ENCODE measurements at regions not wholly inside any gene's neighbourhood (a gene's known extent, or its start where the extent isn't known, plus 50 kb on each side); places are given as distances from the start of the nearest gene placed in this dataset.
"Not testable (repeated sequence)": the region's sequence is repeated elsewhere in the genome, so short reads cannot be mapped to it uniquely, and the experiment has no call there.

- no peak for DNase-seq
- no peak for TF ChIP-seq GATA1 (IDR thresholded peaks at IDR 0.05; ENCODE audit: low read depth, low read length)
- no peak for TF ChIP-seq POLR2A (IDR thresholded peaks at IDR 0.05; ENCODE audit: low read length)
Measured at GRCh38 chr2:38243186-38243880, 133.7 kb downstream of the ATL2 start.

- no peak for DNase-seq
- TF ChIP-seq POLR2A (IDR thresholded peaks at IDR 0.05; ENCODE audit: low read length), result no peak
- no peak for TF ChIP-seq GATA1 (IDR thresholded peaks at IDR 0.05; ENCODE audit: low read depth, low read length)
Measured at GRCh38 chr2:38239452-38239851, 137.6 kb downstream of the ATL2 start.

GRCh38 chr2:38238705-38239104 is 138.4 kb downstream of the ATL2 start:
- DNase-seq, result not testable (repeated sequence)

GRCh38 chr2:38237311-38237710 is 139.8 kb downstream of the ATL2 start:
- no peak for TF ChIP-seq POLR2A (IDR thresholded peaks at IDR 0.05; ENCODE audit: low read length)
- TF ChIP-seq GATA1 (IDR thresholded peaks at IDR 0.05; ENCODE audit: low read depth, low read length), result no peak
- DNase-seq, result no peak

GRCh38 chr2:38233231-38233983 is 143.7 kb downstream of the ATL2 start:
- no peak for TF ChIP-seq POLR2A (IDR thresholded peaks at IDR 0.05; ENCODE audit: low read length)
- no peak for TF ChIP-seq GATA1 (IDR thresholded peaks at IDR 0.05; ENCODE audit: low read depth, low read length)
- DNase-seq, result no peak

- no peak for TF ChIP-seq GATA1 (IDR thresholded peaks at IDR 0.05; ENCODE audit: low read depth, low read length)
- TF ChIP-seq POLR2A (IDR thresholded peaks at IDR 0.05; ENCODE audit: low read length), result no peak
- DNase-seq, result no peak
Measured at GRCh38 chr2:38232454-38232853, 144.6 kb downstream of the ATL2 start.

- no peak for TF ChIP-seq POLR2A (IDR thresholded peaks at IDR 0.05; ENCODE audit: low read length)
- TF ChIP-seq GATA1 (IDR thresholded peaks at IDR 0.05; ENCODE audit: low read depth, low read length), result no peak
- DNase-seq, result no peak
Measured at GRCh38 chr2:38230756-38231155, 146.3 kb downstream of the ATL2 start.

- no peak for DNase-seq
- TF ChIP-seq GATA1 (IDR thresholded peaks at IDR 0.05; ENCODE audit: low read depth, low read length), result no peak
- no peak for TF ChIP-seq POLR2A (IDR thresholded peaks at IDR 0.05; ENCODE audit: low read length)
Measured at GRCh38 chr2:38228753-38229152, 148.3 kb downstream of the ATL2 start.

GRCh38 chr2:38224821-38225437 is 149.0 kb upstream of the CYP1B1 start:
- TF ChIP-seq GATA1 (IDR thresholded peaks at IDR 0.05; ENCODE audit: low read depth, low read length) (no peak), POLR2A (IDR thresholded peaks at IDR 0.05; ENCODE audit: low read length) (no peak)

GRCh38 chr2:38224181-38224580 is 148.2 kb upstream of the CYP1B1 start:
- no peak for TF ChIP-seq POLR2A (IDR thresholded peaks at IDR 0.05; ENCODE audit: low read length)
- no peak for TF ChIP-seq GATA1 (IDR thresholded peaks at IDR 0.05; ENCODE audit: low read depth, low read length)
- DNase-seq, result no peak

More at GRCh38 chr2:38224821-38225437, 149.0 kb upstream of the CYP1B1 start:
- no peak for DNase-seq

- DNase-seq, result no peak
- TF ChIP-seq POLR2A (IDR thresholded peaks at IDR 0.05; ENCODE audit: low read length) (no peak), GATA1 (IDR thresholded peaks at IDR 0.05; ENCODE audit: low read depth, low read length) (no peak)
Measured at GRCh38 chr2:38223256-38223655, 147.3 kb upstream of the CYP1B1 start.

- TF ChIP-seq GATA1 (IDR thresholded peaks at IDR 0.05; ENCODE audit: low read depth, low read length) (no peak), POLR2A (IDR thresholded peaks at IDR 0.05; ENCODE audit: low read length) (no peak)
- no peak for DNase-seq
Measured at GRCh38 chr2:38220164-38220563, 144.2 kb upstream of the CYP1B1 start.

GRCh38 chr2:38218995-38219394 is 143.0 kb upstream of the CYP1B1 start:
- TF ChIP-seq POLR2A (IDR thresholded peaks at IDR 0.05; ENCODE audit: low read length) (no peak), GATA1 (IDR thresholded peaks at IDR 0.05; ENCODE audit: low read depth, low read length) (no peak)
- no peak for DNase-seq

GRCh38 chr2:38218591-38218991 is 142.6 kb upstream of the CYP1B1 start:
- no peak for DNase-seq
- TF ChIP-seq GATA1 (IDR thresholded peaks at IDR 0.05; ENCODE audit: low read depth, low read length) (no peak), POLR2A (IDR thresholded peaks at IDR 0.05; ENCODE audit: low read length) (no peak)

All from erythroblast (primary cell).